CD4-positive, alpha-beta T cell treated with Interleukin-10 for 1 hour (primary cell): ENCODE measurements at regions not wholly inside any gene's neighbourhood (a gene's known extent, or its start where the extent isn't known, plus 50 kb on each side); places are given as distances from the start of the nearest gene placed in this dataset.

Experiments
- DNase-seq: peaks from one replicate; pipeline ENCODE4 v3.0.0-alpha.2; 2020

DNA sequence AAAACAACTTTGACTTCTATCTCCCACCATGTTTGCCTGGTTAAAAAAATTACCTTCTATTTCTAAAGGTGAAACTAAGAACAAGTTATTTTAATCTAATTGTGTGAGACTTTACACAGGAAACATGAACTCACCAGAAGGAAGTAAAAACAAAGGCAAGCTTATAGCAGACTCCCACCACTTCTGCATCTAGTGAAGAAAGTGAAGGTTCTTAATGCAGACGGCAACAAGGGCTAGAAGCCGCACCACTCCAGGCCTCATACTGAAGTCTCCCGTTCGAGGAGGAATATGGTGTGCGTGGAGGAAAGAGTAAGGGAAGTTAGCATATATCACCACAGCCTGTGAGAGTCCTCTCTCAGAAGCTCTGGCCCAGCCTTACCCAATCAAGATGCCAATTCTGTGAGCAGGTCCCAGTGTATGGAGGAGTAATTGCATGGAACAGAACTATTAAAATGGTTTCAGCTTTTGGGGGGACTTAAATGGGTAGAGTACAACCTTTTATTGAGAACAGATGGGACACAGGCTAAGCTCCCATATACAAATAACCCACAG, 958.7 kb downstream of the BCL11A start:
- DNase-seq = no peak

DNA sequence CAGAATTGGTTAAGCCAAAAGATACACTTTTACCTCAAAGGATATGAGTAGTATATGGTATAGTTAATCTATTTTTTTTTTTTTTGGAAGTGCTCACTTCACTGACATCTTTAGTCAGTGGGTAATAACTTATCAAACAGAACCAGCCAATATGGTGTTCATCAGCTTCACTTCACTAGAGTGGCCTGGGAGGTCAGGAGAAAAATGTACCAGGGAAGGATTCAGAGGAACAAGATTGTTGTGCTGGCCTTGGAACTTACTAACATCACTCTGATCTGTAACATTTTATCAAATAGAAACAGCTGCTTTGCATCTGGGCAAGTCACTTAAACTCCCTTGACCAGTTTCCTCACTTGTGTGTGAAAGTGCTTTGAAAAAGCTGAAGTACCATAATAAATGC, 962.7 kb downstream of the BCL11A start:
- DNase-seq = no peak

DNA sequence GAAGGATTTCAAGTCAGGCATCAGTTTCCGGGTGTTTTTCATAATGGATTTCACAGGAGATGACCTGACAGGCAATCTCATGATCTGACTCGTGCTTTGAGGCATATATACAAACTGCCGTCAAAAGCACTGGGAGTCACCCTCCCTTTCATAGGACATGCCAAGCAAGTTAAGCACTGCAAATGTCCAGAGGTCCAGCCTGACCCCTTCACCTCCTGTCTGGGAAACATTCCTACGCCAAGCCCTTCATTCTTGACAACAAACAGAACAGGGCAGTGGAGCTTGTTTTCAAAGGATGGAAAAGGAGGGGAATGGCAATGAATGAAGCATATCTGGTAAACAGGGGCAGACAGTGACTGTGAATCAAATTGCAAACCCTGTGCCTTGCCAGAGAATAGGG, 963.6 kb downstream of the BCL11A start:
- no peak for DNase-seq

DNA sequence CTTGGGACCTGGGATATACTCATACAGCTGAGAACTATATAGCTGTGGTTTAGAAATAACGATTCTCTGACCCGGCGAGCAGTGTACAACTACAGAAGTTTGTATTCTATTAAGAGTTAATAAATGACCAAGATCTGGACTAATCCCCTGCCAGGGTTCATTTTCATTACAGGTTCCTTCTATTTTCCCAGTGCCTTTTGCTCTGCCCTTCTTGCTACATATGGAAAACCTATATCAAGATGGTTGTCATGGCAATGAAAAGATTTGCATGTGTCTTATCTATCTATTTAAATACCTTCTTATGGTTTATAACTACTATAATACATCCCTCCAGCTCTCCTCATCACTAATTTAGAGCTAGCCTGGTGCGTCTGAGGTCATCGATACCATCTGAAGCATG, 965.2 kb downstream of the BCL11A start:
- no peak for DNase-seq

- no peak for DNase-seq
These were observed 967.3 kb downstream of the BCL11A start for GRCh38 chr2:59586176-59586575.

GRCh38 chr2:59585655-59586054, 967.8 kb downstream of the BCL11A start:
- DNase-seq = no peak

DNA sequence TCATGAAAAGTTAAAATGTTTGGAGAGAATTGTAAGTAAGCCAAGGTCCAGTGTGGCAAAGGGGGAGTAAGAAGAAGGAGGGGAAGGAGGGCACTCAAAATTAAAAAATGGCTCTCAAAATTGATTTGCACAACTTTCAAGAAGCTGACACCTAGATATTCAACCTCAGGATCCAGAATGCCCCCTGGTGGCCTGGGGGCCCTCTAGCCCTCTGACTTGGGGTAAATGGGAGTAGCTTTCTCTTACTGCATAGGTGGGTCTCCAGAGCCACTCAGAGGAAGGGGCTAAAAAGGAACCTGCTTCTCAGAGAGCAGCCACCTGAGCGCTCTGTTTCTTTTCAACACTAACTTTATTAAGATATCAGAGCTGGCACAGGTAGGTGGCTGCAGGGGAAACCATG, 968.5 kb downstream of the BCL11A start:
- no peak for DNase-seq

DNA sequence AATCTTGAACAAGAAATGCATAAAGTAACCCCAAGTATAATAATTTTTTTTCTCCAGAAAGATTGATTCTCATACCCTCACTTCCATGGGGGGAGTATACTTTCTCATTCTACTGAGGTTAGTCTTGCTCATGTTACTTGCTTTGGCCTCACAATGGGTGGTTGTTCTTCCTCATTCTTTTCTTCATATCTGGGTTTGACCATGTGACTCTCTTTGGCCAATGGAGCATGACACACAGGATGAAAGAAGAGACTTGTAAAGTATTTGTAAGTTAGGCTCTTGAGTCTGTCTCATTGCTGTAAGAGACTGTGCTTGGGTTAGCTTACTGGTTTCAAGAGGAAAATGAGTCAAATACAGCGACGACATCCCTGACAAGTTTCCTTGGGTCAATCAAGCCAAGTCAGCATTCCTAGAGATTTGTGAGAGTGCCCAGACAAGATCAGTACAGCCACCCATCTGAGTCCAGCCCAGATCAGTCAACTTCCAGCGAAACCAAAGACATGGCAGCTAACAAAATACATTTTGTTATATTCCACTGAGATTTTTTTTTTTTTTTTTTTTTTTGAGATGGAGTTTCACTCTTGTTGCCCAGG, 970.2 kb downstream of the BCL11A start:
- no peak for DNase-seq

DNA sequence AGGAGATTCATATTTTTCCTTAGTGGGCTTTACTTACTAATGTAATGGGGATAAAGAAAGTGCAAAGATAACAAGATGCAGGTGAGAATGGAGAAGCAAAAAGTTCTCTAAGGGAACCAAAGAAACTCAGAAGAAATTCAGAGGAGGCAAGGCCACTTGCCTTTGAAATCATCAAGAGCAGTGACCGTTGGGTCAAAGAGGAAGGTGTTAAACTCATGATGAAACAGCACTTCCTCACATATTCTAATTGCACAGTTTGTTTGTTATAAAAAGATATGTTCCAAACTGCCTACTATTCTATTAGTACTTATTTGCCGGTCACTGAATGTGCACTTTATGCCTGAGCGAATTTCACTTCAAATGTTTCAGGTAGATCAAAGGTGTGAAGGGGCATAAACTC, 975.1 kb downstream of the BCL11A start:
- no peak for DNase-seq

DNA sequence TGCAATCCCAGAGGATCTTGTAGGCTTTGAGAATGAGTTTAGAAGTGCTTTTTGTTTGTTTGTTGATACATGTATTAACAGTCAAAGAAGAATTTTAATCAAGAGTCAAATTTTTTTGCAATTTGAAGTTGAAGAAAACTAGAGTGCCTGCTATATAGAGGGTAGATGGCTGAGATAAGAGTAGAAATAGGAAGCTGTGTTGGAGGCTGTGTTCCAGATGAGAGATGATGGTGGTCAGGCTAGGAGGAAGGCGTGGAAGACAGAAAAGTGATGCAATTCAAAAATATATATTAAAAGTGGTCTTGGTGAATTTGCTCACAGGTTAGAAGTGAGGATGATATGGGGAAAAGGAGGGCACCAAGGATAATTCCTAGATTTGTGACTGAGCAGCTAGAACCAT, 978.3 kb downstream of the BCL11A start:
- DNase-seq = no peak

DNA sequence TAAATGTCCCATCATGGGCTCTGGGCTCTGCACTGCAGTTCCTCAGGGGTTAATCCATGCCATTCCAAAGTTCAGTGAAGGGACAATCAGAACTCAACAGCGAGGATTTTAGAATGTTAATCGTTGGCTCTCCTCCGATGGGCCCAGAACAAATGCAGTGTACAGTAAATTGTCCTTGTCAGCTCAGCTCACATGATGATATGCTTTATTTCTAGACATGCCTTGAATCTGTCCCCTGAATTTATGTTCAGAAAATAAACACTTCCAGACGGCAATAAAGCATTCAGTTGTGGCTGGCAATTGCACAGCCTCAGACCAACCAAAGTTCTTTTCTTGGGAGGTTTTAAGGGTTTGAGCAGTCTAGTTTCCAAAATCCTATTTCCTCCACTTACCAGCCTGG, 981.2 kb downstream of the BCL11A start:
- no peak for DNase-seq

- no peak for DNase-seq
These were observed 982.6 kb downstream of the BCL11A start for GRCh38 chr2:59570818-59571217.

DNA sequence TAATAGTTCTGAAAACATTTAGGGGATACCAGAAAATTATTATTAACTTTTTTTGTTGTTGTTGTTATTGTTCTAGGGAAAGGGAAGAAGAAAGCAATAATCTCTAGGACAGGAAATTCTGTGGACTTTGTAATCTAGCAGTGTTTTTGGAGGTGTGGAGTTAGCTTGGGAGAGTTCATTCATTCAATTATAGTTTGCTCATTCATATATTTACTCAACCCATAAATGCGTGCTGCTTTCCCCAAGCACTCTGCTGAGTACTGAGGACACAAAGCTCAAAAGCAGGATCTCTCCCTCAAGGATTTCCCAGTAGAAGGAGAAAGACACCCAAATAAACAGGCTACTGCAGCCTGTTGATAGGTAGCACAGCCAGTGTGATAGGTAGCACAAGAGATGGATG, 984.3 kb downstream of the BCL11A start:
- no peak for DNase-seq

GRCh38 chr2:59568461-59568860, 985.0 kb downstream of the BCL11A start:
- DNase-seq = no peak

GRCh38 chr2:59567151-59567550, 986.3 kb downstream of the BCL11A start:
- no peak for DNase-seq

- DNase-seq = no peak
These were observed 986.7 kb downstream of the BCL11A start for GRCh38 chr2:59566739-59567138.

DNA sequence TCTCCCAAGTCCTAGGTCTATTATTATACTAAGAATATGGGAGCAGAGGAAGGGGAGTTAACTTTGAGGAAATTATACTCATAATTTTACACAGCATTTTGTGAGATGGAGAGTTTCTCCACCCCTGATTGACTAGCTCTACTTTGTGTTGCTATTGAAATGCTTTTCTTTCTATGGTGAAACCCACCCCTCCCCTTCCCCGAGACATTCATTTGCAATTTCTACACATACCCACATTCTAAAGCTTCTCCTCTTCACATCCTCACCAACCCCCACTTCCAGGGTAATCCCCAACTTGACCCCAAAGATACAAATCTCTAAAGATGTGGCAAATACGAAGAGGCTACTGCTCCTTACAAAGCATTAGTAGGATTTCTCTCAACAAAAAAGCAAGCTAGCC, 992.2 kb downstream of the BCL11A start:
- no peak for DNase-seq

GRCh38 chr2:59560769-59561168, 992.7 kb downstream of the BCL11A start:
- DNase-seq = no peak

- no peak for DNase-seq
These were observed 1012.6 kb downstream of the BCL11A start for GRCh38 chr2:59540864-59541263.

GRCh38 chr2:59538398-59538911, 1015.0 kb downstream of the BCL11A start:
- no peak for DNase-seq

- no peak for DNase-seq
These were observed 1020.6 kb downstream of the BCL11A start for GRCh38 chr2:59532808-59533207.

DNA sequence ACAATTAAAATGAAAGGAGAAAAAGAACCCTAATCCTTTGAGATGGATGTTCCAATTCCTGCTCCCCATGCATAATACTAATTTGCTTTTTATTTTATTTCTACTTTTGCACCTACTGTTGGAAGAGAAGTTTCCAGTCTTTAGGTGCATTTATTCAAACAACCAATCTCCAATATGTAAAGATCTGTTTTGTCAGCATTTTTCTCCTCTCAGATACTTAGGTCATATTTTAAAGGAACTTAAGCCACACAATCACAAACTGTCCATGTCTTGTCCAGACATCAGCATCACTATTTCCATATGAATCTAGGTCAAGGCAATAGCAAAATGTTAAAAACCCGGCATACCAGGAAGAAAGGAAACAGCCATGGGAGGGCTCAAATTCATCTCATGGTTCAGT, 1023.2 kb downstream of the BCL11A start:
- DNase-seq = no peak

GRCh38 chr2:59529726-59530125, 1023.7 kb downstream of the BCL11A start:
- no peak for DNase-seq

GRCh38 chr2:59528525-59528924, 1024.9 kb downstream of the BCL11A start:
- DNase-seq = no peak

GRCh38 chr2:59502981-59503380, 1050.5 kb downstream of the BCL11A start:
- no peak for DNase-seq
